Muscle layer of duodenum (tissue), 2 donors: ENCODE measurements at regions not wholly inside any gene's neighbourhood (a gene's known extent, or its start where the extent isn't known, plus 50 kb on each side); places are given as distances from the start of the nearest gene placed in this dataset.

Experiments used
- H3K27ac ChIP-seq: one replicate; pipeline ENCODE4 v1.7.0; 2013; ENCODE audit warnings: mild to moderate bottlenecking, low read length
- H3K27me3 ChIP-seq: one replicate; pipeline ENCODE4 v1.7.0; 2013; ENCODE audit warnings: low read depth, mild to moderate bottlenecking, control low read depth, low read length
- H3K36me3 ChIP-seq, 2 donors: one replicate each; pipeline ENCODE4 v1.7.0; 2013; ENCODE audit warnings: low read length in 2 of 2, control low read depth in 1 of 2, mild to moderate bottlenecking in 1 of 2; ENCODE audit not compliant: insufficient read depth in 2 of 2, control insufficient read depth in 1 of 2
- H3K4me1 ChIP-seq, 2 donors: one replicate each; pipeline ENCODE4 v1.7.0; 2013; ENCODE audit warnings: low read length in 2 of 2, mild to moderate bottlenecking in 2 of 2, control low read depth in 1 of 2, moderate library complexity in 1 of 2; ENCODE audit not compliant: insufficient read depth in 2 of 2, control insufficient read depth in 1 of 2
- H3K4me3 ChIP-seq, 2 donors: one replicate each; pipeline ENCODE4 v1.7.0; 2013; ENCODE audit warnings: low read length in 2 of 2, low read depth in 1 of 2, mild to moderate bottlenecking in 1 of 2
- H3K9me3 ChIP-seq, 2 donors: one replicate each; pipeline ENCODE4 v1.7.0; 2013; ENCODE audit warnings: low read length in 2 of 2, control low read depth in 1 of 2, mild to moderate bottlenecking in 1 of 2; ENCODE audit not compliant: control insufficient read depth in 1 of 2
- donor health status: healthy.

DNA sequence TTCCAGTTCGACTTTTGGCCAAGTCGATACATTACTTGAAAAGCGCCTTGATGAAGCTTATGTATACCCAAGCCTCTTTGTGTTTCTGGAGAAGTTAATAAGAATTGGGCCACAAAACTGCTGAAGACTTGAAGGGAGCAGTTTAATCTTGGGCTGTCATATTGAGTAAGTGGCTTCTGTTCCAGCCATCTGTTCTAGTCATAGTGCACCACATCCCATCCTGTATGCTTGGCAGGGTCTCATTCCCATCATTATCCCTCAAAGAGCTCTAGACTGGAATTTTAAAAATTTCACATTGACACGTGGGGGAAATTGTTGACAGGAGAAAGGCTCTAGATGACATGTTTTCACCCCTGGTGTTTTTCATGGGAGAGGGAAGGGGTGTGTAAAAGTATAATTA is 196.6 kb upstream of the PLPP4 start:
- Histone ChIP-seq H3K9me3 (no peaks in the 10 kb centered on the region), H3K27ac (no peak overlapping the region), H3K4me1 (no peaks in the 10 kb centered on the region), H3K27me3 (no peaks in the 10 kb centered on the region), H3K4me3 (no peak overlapping the region), H3K36me3 (no peaks in the 10 kb centered on the region)

DNA sequence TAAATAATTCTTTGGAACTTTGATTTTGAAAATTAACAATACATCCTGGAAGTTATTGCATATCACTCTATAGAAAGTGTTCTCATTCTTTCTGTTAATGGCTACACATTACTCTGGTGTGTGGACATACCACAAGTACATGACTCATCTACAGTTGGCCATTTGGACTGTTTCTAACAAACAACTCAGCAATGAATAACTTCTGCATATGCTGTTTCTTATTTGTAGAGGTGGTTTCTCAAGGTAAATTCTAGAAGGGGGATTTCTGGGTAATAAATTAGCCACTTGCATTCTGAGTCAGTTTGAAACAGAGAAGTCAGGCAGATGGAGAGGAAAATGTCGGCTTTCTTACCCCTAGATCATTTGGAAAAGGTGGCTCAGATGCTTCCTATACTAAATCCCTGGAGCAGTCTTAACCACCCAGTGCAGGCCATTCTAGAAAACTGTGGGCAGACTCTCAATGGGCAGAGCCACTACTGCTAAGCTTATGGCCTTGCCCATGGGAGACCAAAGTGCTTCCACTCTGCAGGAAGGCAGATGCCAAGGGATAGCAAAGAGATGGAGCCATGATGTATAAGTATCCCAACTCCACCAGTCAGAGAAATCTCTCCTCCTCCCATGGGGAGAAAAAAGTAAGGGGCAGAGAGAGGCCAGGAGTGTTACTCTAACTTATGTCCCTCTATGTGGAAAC is 194.0 kb upstream of the PLPP4 start:
- H3K4me3 ChIP-seq = no peak overlapping the region
- H3K27ac ChIP-seq = no peak overlapping the region
- no peaks in the 10 kb centered on the region for H3K9me3 ChIP-seq
- no peaks in the 10 kb centered on the region for H3K27me3 ChIP-seq
- H3K36me3 ChIP-seq = no peaks in the 10 kb centered on the region
- H3K4me1 ChIP-seq = no peaks in the 10 kb centered on the region

DNA sequence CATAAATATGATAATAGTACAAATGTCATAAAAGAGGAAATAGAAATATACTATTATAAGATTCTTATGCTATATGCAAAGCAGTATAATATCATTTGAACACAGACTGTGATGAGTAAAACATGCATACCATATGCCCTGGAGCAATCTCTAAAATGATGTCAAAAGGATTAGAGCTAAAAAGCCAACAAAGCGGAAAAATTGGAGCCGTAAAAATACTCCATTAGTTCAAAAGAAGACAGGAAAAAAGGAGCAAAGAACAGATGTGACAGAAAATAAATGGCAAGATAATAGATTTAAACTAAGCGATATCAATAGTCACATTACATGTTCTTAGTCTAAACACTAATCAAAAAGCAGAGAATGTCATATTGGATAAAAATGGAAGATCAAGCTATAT is 191.0 kb upstream of the PLPP4 start:
- no peak overlapping the region for H3K4me3 ChIP-seq
- no peaks in the 10 kb centered on the region for H3K27me3 ChIP-seq
- H3K27ac ChIP-seq = no peak overlapping the region
- H3K9me3 ChIP-seq = no peaks in the 10 kb centered on the region
- no peaks in the 10 kb centered on the region for H3K4me1 ChIP-seq
- H3K36me3 ChIP-seq = no peaks in the 10 kb centered on the region

DNA sequence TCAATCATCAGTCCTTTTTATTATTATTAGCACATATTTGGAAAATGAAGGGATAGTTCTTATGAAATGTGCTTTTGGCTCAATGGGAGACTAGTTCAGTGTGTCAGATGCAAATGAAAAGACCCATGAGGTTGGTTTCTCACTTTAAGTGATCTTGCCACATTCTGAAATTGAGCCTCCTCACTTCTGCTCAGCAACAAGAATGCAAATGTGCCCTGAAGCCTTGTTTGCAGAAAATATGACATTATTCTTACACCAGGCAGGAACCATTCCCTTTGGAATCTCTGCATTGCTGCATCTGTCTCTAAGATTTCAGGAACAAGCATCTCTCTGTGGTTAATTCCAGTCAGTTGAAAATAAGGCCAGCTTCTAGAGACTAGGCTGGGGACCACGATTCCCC is 186.1 kb upstream of the PLPP4 start:
- Histone ChIP-seq H3K4me1 (no peaks in the 10 kb centered on the region), H3K9me3 (no peaks in the 10 kb centered on the region), H3K27me3 (no peaks in the 10 kb centered on the region), H3K4me3 (no peak overlapping the region), H3K36me3 (no peaks in the 10 kb centered on the region), H3K27ac (no peak overlapping the region)

DNA sequence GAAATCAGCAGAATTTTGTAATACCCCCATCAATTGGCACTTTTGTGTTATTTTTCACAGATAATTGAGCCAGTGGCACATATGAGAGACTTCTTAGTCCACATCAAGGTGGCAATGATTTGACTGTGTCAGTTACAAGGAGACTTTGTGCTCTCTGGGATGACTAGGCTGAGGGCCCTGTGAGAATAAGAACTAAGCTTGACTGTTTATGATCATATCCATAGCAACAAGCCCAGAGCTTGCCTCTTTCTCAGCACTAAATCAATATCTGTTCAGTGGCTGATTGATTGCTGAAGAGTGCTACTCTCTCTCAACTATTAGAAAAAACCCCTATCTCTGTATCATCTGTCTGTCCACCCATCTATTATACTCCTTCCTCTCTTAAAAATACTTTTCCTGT is 185.3 kb upstream of the PLPP4 start:
- Histone ChIP-seq H3K27me3 (no peaks in the 10 kb centered on the region), H3K4me1 (no peaks in the 10 kb centered on the region), H3K9me3 (no peaks in the 10 kb centered on the region), H3K27ac (no peak overlapping the region), H3K36me3 (no peaks in the 10 kb centered on the region), H3K4me3 (no peak overlapping the region)

DNA sequence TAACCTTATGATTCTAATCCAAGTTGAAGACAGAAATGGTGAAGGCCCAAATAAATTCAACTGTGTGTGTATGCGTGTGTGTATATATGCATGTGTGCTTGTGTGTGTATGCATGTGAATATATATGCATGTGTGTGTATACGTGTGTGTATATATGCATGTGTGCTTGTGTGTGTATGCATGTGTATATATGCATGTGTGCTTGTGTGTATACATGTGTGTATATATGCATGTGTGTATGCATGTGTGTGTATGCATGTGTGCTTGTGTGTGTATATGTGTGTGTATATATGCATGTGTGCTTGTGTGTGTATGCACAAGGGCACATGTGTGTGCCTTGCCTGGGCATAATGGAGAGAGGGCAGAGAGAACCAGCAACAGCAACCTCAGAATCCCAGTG is 184.7 kb upstream of the PLPP4 start:
- Histone ChIP-seq H3K4me1 (no peaks in the 10 kb centered on the region), H3K27me3 (no peaks in the 10 kb centered on the region), H3K36me3 (no peaks in the 10 kb centered on the region), H3K9me3 (no peaks in the 10 kb centered on the region), H3K4me3 (no peak overlapping the region), H3K27ac (no peak overlapping the region)

DNA sequence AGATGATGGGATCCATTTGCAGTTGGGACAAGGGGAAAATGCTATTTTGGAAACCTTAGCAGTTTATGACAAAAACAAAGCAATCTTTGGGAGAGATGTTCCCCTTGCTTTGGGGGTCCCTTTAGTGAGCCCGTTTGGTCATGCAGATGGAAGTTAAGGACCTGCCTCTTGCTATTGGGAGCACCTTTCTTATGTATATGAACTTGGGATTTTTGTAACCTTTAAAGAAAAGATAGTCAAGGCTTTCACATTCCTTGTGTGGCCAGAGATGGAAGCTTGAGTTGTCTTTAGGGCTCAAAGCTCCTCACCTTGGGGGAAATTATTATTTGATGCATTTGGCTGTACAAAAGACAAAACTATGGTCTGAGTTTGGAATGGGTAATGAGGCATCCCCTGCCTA is 179.0 kb upstream of the PLPP4 start:
- no peaks in the 10 kb centered on the region for H3K27me3 ChIP-seq
- no peak overlapping the region for H3K4me3 ChIP-seq
- no peaks in the 10 kb centered on the region for H3K9me3 ChIP-seq
- no peaks in the 10 kb centered on the region for H3K36me3 ChIP-seq
- H3K27ac ChIP-seq = no peak overlapping the region
- no peaks in the 10 kb centered on the region for H3K4me1 ChIP-seq

DNA sequence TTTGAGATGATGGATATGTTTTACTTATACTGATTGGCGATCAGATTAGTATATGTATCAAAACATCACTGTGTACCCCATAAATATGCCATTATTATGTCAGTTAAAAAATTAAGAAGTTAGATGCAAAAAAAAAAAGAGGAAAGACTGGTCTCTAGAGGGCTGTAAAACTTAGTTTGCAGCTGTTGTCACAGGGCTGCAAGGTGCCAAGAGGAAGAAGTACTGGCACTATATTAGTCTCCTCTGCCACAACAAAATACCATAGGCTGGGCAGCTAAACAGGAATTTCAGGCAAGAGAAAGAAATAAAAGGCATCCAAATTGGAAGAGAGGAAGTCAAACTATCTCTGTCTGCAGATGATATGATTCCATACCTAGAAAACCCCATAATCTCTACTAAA is 177.8 kb upstream of the PLPP4 start:
- H3K36me3 ChIP-seq = no peaks in the 10 kb centered on the region
- H3K4me1 ChIP-seq = no peaks in the 10 kb centered on the region
- no peak overlapping the region for H3K27ac ChIP-seq
- no peaks in the 10 kb centered on the region for H3K27me3 ChIP-seq
- H3K9me3 ChIP-seq = no peaks in the 10 kb centered on the region
- H3K4me3 ChIP-seq = no peak overlapping the region

DNA sequence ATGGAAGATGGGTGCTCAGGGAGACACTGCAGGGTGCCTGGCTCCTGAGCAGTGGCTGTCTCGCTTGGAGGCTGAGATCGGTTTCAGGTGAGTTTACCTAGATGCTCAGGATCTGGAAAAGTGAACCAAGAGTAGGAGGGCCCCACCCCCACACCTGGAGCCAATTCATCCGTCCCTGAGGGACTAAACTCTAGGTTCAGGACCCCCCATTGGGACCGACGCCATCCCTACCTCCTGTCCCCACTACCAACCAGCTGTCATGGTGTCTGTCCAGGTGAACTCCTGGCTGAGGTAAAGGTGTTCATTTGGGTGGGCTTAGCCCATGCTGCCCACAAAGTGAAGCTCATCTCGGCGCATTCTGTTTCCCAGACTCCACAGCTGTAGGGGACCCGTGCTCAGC is 174.6 kb upstream of the PLPP4 start:
- H3K4me1 ChIP-seq = no peaks in the 10 kb centered on the region
- no peaks in the 10 kb centered on the region for H3K9me3 ChIP-seq
- no peaks in the 10 kb centered on the region for H3K27me3 ChIP-seq
- no peaks in the 10 kb centered on the region for H3K36me3 ChIP-seq
- H3K27ac ChIP-seq = no peak overlapping the region
- H3K4me3 ChIP-seq = no peak overlapping the region

DNA sequence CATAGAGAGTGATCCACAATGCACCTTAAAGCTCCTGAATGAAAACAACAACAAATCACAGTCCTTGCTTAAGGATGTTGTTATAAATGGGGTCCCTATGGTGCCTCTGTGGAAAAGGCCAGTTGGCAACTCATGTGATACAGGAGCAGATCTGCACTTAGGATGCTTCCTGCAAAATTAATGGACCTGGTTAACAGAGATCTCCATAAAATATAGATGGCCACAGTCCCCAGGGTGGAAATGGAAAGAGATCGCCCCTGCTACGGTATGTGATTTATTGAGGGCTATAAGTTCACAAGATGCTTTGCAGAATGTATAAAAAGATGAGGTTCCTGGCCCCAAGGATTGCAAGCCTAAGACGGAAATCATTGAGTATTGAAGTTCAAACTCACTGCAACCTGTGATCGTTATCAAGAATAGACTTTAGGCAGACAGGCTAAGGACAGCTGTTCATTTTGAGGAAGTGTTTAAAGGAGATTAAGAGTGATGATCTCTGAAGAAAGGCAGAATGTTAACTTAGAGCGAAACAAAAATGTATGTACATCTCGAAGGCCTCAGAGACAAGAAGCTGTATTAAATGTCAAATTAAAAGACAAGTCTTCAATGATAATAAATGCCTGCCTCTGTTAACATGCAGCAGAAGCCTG is 174.1 kb upstream of the PLPP4 start:
- H3K9me3 ChIP-seq = no peaks in the 10 kb centered on the region
- no peaks in the 10 kb centered on the region for H3K4me1 ChIP-seq
- H3K36me3 ChIP-seq = no peaks in the 10 kb centered on the region
- no peak overlapping the region for H3K4me3 ChIP-seq
- no peak overlapping the region for H3K27ac ChIP-seq
- no peaks in the 10 kb centered on the region for H3K27me3 ChIP-seq

DNA sequence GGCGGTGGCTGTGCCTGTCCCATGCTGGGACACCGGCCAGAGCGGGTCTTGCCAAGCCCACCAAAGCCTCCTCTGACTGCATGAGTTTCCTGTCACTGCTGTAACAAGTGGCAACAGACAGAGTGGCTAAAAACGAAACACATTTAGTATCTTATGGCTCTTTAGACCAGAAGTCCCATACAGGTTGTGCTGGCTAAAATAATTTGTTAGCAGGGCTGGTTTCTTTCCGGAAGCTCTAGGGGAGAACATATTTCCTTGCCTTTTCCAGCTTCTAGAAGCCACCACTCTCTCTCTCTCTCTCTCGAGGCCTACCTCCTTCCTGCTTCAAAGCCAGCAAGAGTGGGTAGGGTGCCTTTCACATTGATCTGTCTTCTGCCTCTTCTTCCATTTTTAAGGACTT is 171.6 kb upstream of the PLPP4 start:
- Histone ChIP-seq H3K9me3 (no peaks in the 10 kb centered on the region), H3K27me3 (no peaks in the 10 kb centered on the region), H3K27ac (no peak overlapping the region), H3K4me3 (no peak overlapping the region), H3K4me1 (no peaks in the 10 kb centered on the region), H3K36me3 (no peaks in the 10 kb centered on the region)

DNA sequence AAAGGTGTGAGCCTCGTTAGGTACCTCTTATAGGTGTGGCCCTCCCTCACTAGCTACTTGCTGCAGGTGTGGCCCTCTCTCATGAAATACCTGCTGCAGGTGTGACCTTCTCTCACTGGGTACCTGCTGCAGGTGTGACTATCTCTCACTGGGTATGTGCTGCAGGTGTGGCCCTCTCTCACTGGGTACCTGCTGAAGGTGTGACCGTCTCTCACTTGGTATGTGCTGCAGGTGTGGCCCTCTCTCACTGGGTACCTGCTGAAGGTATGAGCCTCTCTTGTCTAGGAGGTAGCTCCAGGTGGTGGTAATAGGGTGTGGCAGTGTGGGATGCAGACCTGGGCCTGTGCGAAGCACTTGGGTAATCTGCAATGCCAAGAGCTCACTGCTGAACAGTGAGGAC is 170.7 kb upstream of the PLPP4 start:
- Histone ChIP-seq H3K9me3 (no peaks in the 10 kb centered on the region), H3K4me1 (no peaks in the 10 kb centered on the region), H3K27ac (no peak overlapping the region), H3K27me3 (no peaks in the 10 kb centered on the region), H3K36me3 (no peaks in the 10 kb centered on the region), H3K4me3 (no peak overlapping the region)
